ENCODE measurements at regions not wholly inside any gene's neighbourhood (a gene's known extent, or its start where the extent isn't known, plus 50 kb on each side); places are given as distances from the start of the nearest gene placed in this dataset.

- ChIA-PET CTCF (interaction anchor here (1.4 kb wide), 1 partner anchor 9 kb away, joined by 3 read pairs; no protein-coding TSS in a partner anchor), POLR2A (no interaction called here)
- no peak for DNase-seq (ENCODE audit: extremely low spot score)
- no peak for TF ChIP-seq CTCF (IDR thresholded peaks at IDR 0.05; ENCODE audit: control extremely low read depth, extremely low read depth, low read depth, missing control alignments)
These were observed 311.1 kb downstream of the C6orf118 start for GRCh38 chr6:164998297-164998696.

GRCh38 chr6:164996838-164997237 is 312.6 kb downstream of the C6orf118 start:
- CTCF ChIA-PET = no interaction called here
- TF ChIP-seq CTCF (IDR thresholded peaks at IDR 0.05; ENCODE audit: control extremely low read depth, extremely low read depth, low read depth, missing control alignments) = no peak
- POLR2A ChIA-PET = no interaction called here
- no peak for DNase-seq (ENCODE audit: extremely low spot score)

GRCh38 chr6:164991573-164991972 is 317.8 kb downstream of the C6orf118 start:
- POLR2A ChIA-PET = no interaction called here
- no peak for TF ChIP-seq CTCF (IDR thresholded peaks at IDR 0.05; ENCODE audit: control extremely low read depth, extremely low read depth, low read depth, missing control alignments)
- DNase-seq (ENCODE audit: extremely low spot score) = no peak
- CTCF ChIA-PET = interaction anchor here (1.3 kb wide), 1 partner anchor 64 kb away, joined by 3 read pairs; no protein-coding TSS in a partner anchor

GRCh38 chr6:164990901-164991300 is 318.5 kb downstream of the C6orf118 start:
- POLR2A ChIA-PET = no interaction called here
- TF ChIP-seq CTCF (IDR thresholded peaks at IDR 0.05; ENCODE audit: control extremely low read depth, extremely low read depth, low read depth, missing control alignments) = no peak
- DNase-seq (ENCODE audit: extremely low spot score) = no peak
- CTCF ChIA-PET = interaction anchor here (1.3 kb wide), 1 partner anchor 63 kb away, joined by 3 read pairs; no protein-coding TSS in a partner anchor

- DNase-seq (ENCODE audit: extremely low spot score) = no peak
- TF ChIP-seq CTCF (IDR thresholded peaks at IDR 0.05; ENCODE audit: control extremely low read depth, extremely low read depth, low read depth, missing control alignments) = no peak
- CTCF ChIA-PET = no interaction called here
- POLR2A ChIA-PET = no interaction called here
These were observed 327.0 kb downstream of the C6orf118 start for GRCh38 chr6:164982389-164982788.

GRCh38 chr6:164967102-164967501 is 342.3 kb downstream of the C6orf118 start:
- DNase-seq (ENCODE audit: extremely low spot score) = no peak
- no peak for TF ChIP-seq CTCF (IDR thresholded peaks at IDR 0.05; ENCODE audit: control extremely low read depth, extremely low read depth, low read depth, missing control alignments)
- ChIA-PET POLR2A (no interaction called here), CTCF (interaction anchor here (0.8 to 1.6 kb wide), 2 partner anchors 9 to 15 kb away, joined by 3 to 5 read pairs; no protein-coding TSS in a partner anchor)

GRCh38 chr6:164962805-164963204 is 346.6 kb downstream of the C6orf118 start:
- no peak for DNase-seq (ENCODE audit: extremely low spot score)
- no peak for TF ChIP-seq CTCF (IDR thresholded peaks at IDR 0.05; ENCODE audit: control extremely low read depth, extremely low read depth, low read depth, missing control alignments)
- POLR2A ChIA-PET = no interaction called here
- CTCF ChIA-PET = interaction anchor here (1.9 kb wide), 1 partner anchor 8 kb away, joined by 3 read pairs; no protein-coding TSS in a partner anchor

All from GM10248 (cell line).